Skeletal muscle satellite cell (primary cell): ENCODE measurements at regions not wholly inside any gene's neighbourhood (a gene's known extent, or its start where the extent isn't known, plus 50 kb on each side); places are given as distances from the start of the nearest gene placed in this dataset.
A peak's percentile ranks its signal among the peaks of the same experiment; 100 is the strongest.
"Not testable (repeated sequence)": the region's sequence is repeated elsewhere in the genome, so short reads cannot be mapped to it uniquely, and the experiment has no call there.

Source experiments
- H3K27me3 ChIP-seq: 2 replicates; pipeline ENCODE4 v1.7.0; 2013; ENCODE audit warnings: low read length; ENCODE audit not compliant: control insufficient read depth, insufficient read depth
- H3K36me3 ChIP-seq: 2 replicates; pipeline ENCODE4 v1.7.0; 2013; ENCODE audit warnings: mild to moderate bottlenecking, control low read depth, low read length; ENCODE audit not compliant: insufficient read depth
- H3K4me1 ChIP-seq: 2 replicates; pipeline ENCODE4 v1.7.0; 2013; ENCODE audit warnings: low read length; ENCODE audit not compliant: control insufficient read depth, insufficient read depth
- H3K4me2 ChIP-seq: 2 replicates; pipeline ENCODE4 v1.7.0; 2013; ENCODE audit warnings: mild to moderate bottlenecking, low read length
- H3K4me3 ChIP-seq: 2 replicates; pipeline ENCODE4 v1.7.0; 2013; ENCODE audit warnings: low read length
- H3K9ac ChIP-seq: 2 replicates; pipeline ENCODE4 v1.7.0; 2013; ENCODE audit warnings: mild to moderate bottlenecking, low read depth, low read length, moderate library complexity
- H3K9me3 ChIP-seq: replicated peaks from 2 replicates; pipeline ENCODE4 v1.7.0; 2013; ENCODE audit warnings: mild to moderate bottlenecking, control low read depth, low read length

DNA sequence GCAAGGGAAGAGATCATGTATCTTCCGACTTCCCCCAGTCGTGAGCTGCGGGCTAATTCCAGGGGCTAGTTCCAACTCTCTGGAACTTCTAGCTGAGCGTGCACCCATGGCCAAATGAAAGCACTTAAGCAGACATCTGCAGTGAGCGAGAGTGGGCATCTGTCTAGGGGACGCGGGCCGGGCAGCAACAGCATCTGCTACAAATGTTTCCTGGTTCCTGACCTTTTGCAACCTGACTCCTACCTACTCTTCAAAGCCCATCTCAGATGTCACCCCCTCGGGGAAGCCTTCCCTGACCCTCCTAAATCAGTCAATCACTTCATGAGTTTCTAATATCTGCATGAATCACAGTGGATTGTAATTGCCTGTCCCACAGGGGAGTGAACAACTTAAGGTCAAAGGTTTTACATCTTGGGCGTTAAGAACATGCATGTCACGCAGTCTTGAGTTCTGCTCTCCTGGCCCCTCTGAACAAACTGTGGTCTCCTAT is 141.9 kb downstream of the CEBPB start:
- H3K4me1 ChIP-seq: peaks cover 19% of the 10 kb centered on the region
- H3K4me3 ChIP-seq: no peak overlapping the region
- H3K36me3 ChIP-seq: no peaks in the 10 kb centered on the region
- H3K27me3 ChIP-seq: no peaks in the 10 kb centered on the region
- no peaks in the 10 kb centered on the region for H3K9me3 ChIP-seq
- H3K4me2 ChIP-seq: no peak overlapping the region
- H3K9ac ChIP-seq: no peak overlapping the region

DNA sequence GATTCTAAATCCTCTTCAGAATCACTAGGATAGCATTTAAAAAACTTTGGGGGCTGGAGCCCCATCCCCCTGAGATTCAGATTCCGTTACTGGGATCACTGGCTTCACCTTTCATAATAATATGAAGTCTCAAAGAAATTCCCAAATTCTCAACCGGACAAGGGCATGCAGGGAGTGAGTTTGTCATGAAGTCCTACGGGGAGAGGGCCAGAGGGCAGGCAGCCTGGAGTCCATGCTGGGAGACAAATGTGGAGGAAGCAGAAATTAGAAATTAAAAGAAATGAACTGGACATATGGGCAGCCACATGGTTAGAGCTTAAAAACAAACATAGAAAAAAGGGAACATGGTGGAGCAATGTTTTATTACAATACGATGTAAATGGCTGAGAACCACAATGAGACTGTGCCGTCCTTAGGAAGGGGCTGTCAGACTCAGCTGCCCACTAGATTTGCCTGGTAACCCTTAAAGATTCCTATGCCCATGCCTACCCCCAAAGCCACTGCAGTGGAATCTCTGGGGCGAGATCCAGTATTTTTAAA is 142.6 kb downstream of the CEBPB start:
- Histone ChIP-seq H3K27me3 (no peaks in the 10 kb centered on the region), H3K9me3 (no peaks in the 10 kb centered on the region), H3K9ac (no peak overlapping the region), H3K4me2 (peak overlapping the region; percentile 49), H3K4me3 (no peak overlapping the region), H3K36me3 (no peaks in the 10 kb centered on the region), H3K4me1 (peaks cover 19% of the 10 kb centered on the region)

DNA sequence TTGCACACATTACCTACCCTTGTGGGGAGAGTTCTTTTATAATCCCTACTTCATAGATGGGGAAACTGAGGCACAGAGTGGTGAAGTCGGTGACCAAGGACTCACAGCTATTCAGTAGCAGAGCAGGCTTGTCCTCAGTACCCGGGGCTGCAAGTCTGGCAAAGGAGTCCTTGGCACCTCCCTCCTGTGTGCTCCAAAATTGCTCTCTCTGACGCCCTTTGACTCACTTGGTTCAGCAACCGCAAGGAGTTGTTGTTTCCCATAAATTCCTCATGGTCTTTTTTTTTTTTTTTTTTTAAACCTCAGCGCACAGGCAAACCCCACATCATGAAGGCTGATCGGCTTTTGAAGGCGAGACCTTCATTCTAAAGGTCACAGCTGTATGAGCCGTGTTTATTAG is 143.2 kb downstream of the CEBPB start:
- H3K4me2 ChIP-seq: peak overlapping the region; percentile 62
- H3K9me3 ChIP-seq: no peaks in the 10 kb centered on the region
- H3K27me3 ChIP-seq: no peaks in the 10 kb centered on the region
- no peak overlapping the region for H3K4me3 ChIP-seq
- H3K4me1 ChIP-seq: peaks cover 25% of the 10 kb centered on the region
- no peaks in the 10 kb centered on the region for H3K36me3 ChIP-seq
- H3K9ac ChIP-seq: peak overlapping the region; percentile 61

DNA sequence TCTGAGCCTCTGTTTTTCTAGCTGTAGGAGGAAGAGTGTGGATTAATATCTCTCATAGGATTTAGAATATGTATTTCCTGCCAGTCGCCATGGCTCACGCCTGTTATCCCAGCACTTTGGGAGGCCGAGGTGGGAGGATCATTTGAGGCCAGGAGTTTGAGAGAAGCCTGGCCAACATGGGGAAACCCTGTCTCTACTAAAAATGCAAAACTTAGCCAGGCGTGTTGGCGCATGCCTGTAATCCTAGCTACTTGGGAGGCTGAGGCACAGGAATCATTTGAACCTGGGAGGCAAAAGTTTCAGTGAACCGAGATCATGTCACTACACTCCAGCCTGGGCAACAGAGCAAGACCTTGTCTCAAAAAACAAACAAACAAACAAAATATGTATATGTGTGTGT is 143.9 kb downstream of the CEBPB start:
- Histone ChIP-seq H3K4me1 (peaks cover 32% of the 10 kb centered on the region), H3K9ac (peak overlapping the region; percentile 61)
- H3K9me3 ChIP-seq: not testable (repeated sequence)

DNA sequence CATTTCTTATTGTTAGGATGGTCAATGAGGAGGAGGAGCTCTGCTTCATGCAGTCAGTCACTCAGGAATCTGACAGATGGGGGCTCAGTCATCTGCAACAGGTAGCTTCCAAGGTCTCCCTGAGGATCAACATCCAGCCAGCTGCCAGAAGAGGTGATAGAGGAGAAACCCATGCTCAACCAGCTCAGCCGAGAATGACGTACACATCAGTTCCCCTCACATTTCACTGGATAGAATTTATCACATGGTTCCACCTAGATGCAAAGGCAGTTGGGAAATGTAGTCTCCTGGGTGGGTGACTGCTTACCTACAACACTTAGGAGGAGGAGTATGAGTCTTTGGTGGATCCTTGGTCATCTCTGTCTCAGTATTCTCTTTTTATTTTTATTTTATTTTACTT is 144.5 kb downstream of the CEBPB start:
- Histone ChIP-seq H3K4me2 (no peak overlapping the region), H3K9ac (no peak overlapping the region), H3K9me3 (no peaks in the 10 kb centered on the region), H3K36me3 (no peaks in the 10 kb centered on the region), H3K4me3 (no peak overlapping the region), H3K27me3 (no peaks in the 10 kb centered on the region), H3K4me1 (peaks cover 38% of the 10 kb centered on the region)

More for the DNA sequence above, 143.9 kb downstream of the CEBPB start:
- not testable (repeated sequence) for H3K27me3 ChIP-seq, H3K4me3 ChIP-seq, H3K36me3 ChIP-seq
- H3K4me2 ChIP-seq: peak overlapping the region; percentile 62

DNA sequence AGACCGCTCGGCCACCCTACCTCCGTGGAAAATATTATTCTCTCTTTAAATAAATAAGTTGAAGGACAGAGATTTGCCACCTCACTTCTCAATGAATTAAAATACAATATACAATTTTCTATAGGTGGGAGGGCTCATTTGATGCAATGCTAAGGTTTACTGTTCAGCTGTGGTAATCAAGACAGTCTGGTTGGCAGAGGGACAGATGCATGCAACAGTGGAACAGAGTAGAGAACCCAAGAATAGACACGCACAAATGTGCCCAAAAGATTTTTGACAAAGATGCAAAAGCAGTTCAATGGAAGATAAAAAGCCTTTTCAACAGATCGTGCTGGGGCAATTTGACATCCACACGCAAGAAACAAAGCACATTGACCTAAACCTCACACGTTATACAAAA is 145.2 kb downstream of the CEBPB start:
- Histone ChIP-seq H3K4me2 (no peak overlapping the region), H3K4me1 (peaks cover 40% of the 10 kb centered on the region), H3K9me3 (no peaks in the 10 kb centered on the region), H3K27me3 (no peaks in the 10 kb centered on the region), H3K36me3 (no peaks in the 10 kb centered on the region), H3K9ac (no peak overlapping the region), H3K4me3 (no peak overlapping the region)

DNA sequence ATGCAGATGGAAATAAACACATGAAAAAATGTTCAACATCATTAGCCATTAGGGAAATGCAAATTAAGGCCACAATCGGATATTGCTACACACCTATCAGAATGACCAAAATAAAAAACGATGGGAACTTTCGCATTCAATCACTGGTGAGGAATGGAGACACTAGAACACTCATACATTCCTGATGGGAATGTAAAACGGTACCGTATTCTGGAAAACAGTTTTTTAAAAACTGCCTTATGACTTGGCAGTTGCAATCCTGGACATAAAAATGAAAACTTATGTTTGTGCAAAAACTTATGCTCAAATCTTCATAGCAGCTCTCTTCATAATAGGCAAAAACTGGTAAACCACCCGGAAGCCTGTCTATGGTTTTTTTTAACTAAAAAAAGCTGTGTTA is 146.0 kb downstream of the CEBPB start:
- Histone ChIP-seq H3K36me3 (no peaks in the 10 kb centered on the region), H3K4me2 (no peak overlapping the region), H3K4me3 (no peak overlapping the region), H3K9me3 (no peaks in the 10 kb centered on the region), H3K27me3 (no peaks in the 10 kb centered on the region), H3K9ac (no peak overlapping the region), H3K4me1 (peaks cover 40% of the 10 kb centered on the region)

DNA sequence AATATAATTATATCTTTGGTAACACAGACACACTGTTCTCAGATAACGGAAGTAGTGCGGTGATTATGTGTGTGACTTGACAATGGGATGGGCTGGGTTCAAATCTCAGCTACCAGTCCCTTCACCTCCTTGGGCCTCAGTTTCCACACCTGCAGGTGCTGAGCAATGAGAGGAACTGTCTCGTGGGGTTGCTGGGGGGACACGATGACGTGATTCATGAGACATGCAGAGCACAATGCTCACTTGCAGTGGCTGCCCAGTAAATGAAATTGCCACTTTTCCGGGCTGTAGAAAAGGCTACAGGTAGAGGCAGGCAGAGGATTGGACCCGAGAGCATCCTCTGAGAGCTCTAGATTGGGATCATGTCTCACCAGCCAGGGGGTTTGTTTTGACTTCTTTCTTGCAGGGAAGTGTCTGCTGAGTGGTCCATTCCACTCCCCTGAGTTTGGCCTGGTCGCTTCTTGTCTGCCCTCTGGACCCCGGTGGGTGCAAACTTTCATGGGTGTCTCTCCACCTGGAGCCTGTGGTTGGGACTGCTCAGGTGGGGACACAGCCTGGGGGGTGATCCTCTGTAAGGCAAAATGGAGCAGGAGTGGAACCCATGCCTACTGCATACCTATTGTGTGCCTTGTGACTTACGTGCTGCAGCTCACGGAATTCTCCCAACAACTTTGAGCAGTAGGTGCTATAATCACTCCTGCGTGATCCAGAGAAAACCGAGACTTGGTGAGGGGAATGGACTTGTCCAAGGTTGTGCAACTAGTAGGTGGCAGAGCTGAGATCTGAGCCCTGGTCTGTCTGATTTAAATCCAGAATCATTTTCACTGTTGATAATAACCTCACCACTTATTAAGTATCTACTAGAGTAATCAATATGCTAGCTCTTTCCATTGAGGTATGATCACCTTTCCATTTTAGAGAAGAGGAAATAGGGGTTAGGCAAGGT is 147.2 kb downstream of the CEBPB start:
- no peaks in the 10 kb centered on the region for H3K36me3 ChIP-seq
- no peaks in the 10 kb centered on the region for H3K27me3 ChIP-seq
- no peaks in the 10 kb centered on the region for H3K9me3 ChIP-seq
- H3K9ac ChIP-seq: no peak overlapping the region
- no peak overlapping the region for H3K4me3 ChIP-seq
- H3K4me1 ChIP-seq: peaks cover 38% of the 10 kb centered on the region
- no peak overlapping the region for H3K4me2 ChIP-seq

DNA sequence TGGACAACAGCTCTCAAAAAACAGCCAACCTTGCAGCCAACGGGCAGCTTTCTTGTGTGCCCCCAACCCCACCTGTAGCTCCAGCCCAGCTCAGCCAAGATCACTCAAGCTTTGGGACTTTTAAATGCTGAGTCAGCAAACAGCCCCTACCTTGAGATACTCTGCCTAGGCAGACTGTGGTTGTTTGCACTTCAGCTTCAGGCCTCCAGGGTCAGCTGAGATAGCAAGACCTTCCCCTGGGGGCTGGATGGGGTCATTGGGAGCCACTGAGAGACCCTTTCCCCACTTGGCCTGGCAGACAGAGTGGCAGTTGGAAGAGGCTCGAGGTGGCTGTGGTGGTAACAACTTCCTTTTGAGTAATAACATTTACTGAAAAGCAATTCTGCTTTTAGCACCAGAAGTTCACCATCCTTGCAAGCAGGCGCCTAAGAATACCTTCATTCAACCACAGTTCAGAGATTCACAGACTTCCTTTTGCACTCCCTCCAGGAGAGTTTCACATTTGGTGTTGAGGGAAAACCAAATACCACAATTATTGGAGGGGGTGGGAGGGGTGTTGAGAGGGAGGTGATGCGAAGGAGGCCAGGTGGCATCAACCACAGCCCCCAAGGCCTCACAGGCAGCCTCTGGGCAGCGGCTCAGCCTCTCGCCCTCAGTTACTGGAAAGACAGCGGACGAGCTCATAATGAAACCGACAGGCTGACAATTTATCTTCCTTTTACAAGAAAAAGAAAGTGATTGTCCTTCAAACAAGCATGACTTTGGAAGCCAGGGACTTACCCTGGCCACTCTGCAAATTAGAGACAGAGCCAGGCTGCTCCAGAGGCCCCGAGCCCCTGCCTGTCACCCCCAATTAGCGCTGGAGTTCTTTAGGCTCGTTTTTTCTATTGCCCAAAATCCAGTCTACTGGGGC is 148.1 kb downstream of the CEBPB start:
- Histone ChIP-seq H3K9me3 (no peaks in the 10 kb centered on the region), H3K4me2 (peak overlapping the region; percentile 74), H3K4me1 (peaks cover 29% of the 10 kb centered on the region), H3K9ac (peak overlapping the region; percentile 69), H3K27me3 (no peaks in the 10 kb centered on the region), H3K4me3 (peak overlapping the region; percentile 31), H3K36me3 (no peaks in the 10 kb centered on the region)

DNA sequence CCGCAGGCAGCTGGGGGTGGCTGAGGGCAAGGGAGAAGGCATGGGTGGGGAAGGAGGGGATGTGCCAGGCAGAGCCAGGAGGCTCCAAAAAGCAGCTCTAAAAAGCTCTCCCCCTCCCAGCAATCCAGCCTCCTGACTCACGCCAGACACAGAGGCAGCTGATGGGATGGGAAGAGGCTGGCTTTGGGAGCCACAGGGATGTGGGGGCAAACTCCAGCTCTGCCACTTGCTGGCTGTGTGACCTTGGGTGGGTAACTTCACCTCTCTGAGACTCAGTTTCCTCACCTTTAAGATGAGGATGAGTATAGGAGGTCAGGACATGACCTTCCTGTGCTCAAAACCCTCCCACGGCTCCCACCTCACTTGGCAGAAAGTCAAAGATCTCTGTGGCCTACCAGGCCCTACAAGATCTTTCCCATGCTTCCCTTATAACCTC is 148.9 kb downstream of the CEBPB start:
- Histone ChIP-seq H3K9me3 (no peaks in the 10 kb centered on the region), H3K4me1 (peaks cover 22% of the 10 kb centered on the region), H3K36me3 (no peaks in the 10 kb centered on the region), H3K9ac (peak overlapping the region; percentile 69), H3K27me3 (no peaks in the 10 kb centered on the region), H3K4me3 (peak overlapping the region; percentile 31), H3K4me2 (peak overlapping the region; percentile 74)

DNA sequence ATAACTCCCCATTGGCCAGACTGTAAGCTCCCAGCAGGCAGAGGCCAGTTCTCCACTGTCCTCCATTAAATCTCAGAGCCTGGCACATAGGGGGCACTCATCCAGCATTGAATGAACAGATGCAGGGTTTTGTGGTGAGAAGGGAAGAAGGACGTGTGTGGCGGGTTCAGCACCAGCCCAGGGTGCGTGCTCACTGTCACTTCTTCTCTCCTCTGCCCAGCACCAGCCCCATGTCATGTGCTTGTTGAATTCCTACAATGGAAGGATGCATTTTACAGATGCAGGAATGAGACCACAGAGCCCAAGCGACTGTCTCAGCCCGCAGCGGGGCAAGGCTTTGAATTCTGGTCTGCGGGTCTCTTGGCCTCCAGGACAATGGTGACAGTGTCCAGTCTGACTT is 149.9 kb downstream of the CEBPB start:
- Histone ChIP-seq H3K4me2 (no peak overlapping the region), H3K9ac (no peak overlapping the region)

More for the DNA sequence above, 149.9 kb downstream of the CEBPB start:
- H3K36me3 ChIP-seq: no peaks in the 10 kb centered on the region
- no peaks in the 10 kb centered on the region for H3K27me3 ChIP-seq
- H3K4me3 ChIP-seq: no peak overlapping the region
- peaks cover 20% of the 10 kb centered on the region for H3K4me1 ChIP-seq
- H3K9me3 ChIP-seq: no peaks in the 10 kb centered on the region
